GM23248 (cell line): ENCODE measurements at regions not wholly inside any gene's neighbourhood (a gene's known extent, or its start where the extent isn't known, plus 50 kb on each side); places are given as distances from the start of the nearest gene placed in this dataset.

Experiments
- DNase-seq: peaks from one replicate; pipeline ENCODE4 v3.0.0-alpha.2; 2015
- H2AFZ ChIP-seq: fragments of 200-600 bp; sonication (generic); 2 replicates; pipeline ENCODE4 v1.6.1; 2016; ENCODE audit warnings: antibody characterized with exemption
- H3F3A ChIP-seq: fragments of 200-600 bp; sonication (generic); 2 replicates; pipeline ENCODE4 v1.6.1; 2016; ENCODE audit warnings: mild to moderate bottlenecking, antibody characterized with exemption, mixed run types; ENCODE audit not compliant: insufficient read depth
- H3K27ac ChIP-seq: fragments of 200-600 bp; sonication (generic); 2 replicates; pipeline ENCODE4 v1.5.1; 2016; ENCODE audit warnings: mild to moderate bottlenecking
- H3K27me3 ChIP-seq: fragments of 200-600 bp; sonication (generic); replicated peaks from 2 replicates; pipeline ENCODE4 v1.6.1; 2016; ENCODE audit warnings: mild to moderate bottlenecking; ENCODE audit not compliant: insufficient read depth
- H3K36me3 ChIP-seq: fragments of 200-600 bp; sonication (generic); 2 replicates; pipeline ENCODE4 v1.6.1; 2016; ENCODE audit warnings: low read depth, mild to moderate bottlenecking
- H3K4me1 ChIP-seq: fragments of 200-600 bp; sonication (generic); 2 replicates; pipeline ENCODE4 v1.6.1; 2016; ENCODE audit warnings: mild to moderate bottlenecking; ENCODE audit not compliant: insufficient read depth
- H3K4me2 ChIP-seq: fragments of 200-600 bp; sonication (generic); one replicate; pipeline ENCODE4 v1.6.1; 2016; ENCODE audit warnings: mild to moderate bottlenecking; ENCODE audit not compliant: unreplicated experiment
- H3K4me3 ChIP-seq: fragments of 200-600 bp; sonication (generic); 2 replicates; pipeline ENCODE4 v1.5.1; 2016; ENCODE audit warnings: mild to moderate bottlenecking
- H3K79me2 ChIP-seq: fragments of 200-600 bp; sonication (generic); 2 replicates; pipeline ENCODE4 v1.6.1; 2016; ENCODE audit warnings: mild to moderate bottlenecking; ENCODE audit not compliant: insufficient read depth
- H3K9ac ChIP-seq: fragments of 200-600 bp; sonication (generic); 2 replicates; pipeline ENCODE4 v1.6.1; 2016; ENCODE audit warnings: mild to moderate bottlenecking
- H3K9me2 ChIP-seq: fragments of 200-600 bp; sonication (generic); 2 replicates; pipeline ENCODE4 v1.6.1; 2016; ENCODE audit warnings: mixed run types, mild to moderate bottlenecking, moderate library complexity; ENCODE audit not compliant: insufficient read depth
- H3K9me3 ChIP-seq: fragments of 200-600 bp; sonication (generic); one replicate; pipeline ENCODE4 v1.6.1; 2017; ENCODE audit warnings: low read depth
- H4K20me1 ChIP-seq: fragments of 200-600 bp; sonication (generic); 2 replicates; pipeline ENCODE4 v1.6.0; 2016; ENCODE audit not compliant: insufficient read depth
- EZH2 ChIP-seq: fragments of 200-600 bp; sonication (generic); IDR thresholded peaks from 2 replicates; pipeline ENCODE4 v1.6.1; 2018; ENCODE audit warnings: antibody characterized with exemption, mild to moderate bottlenecking; ENCODE audit not compliant: insufficient read depth, poor library complexity, severe bottlenecking
- EZH2phosphoT487 ChIP-seq: fragments of 200-600 bp; sonication (generic); IDR thresholded peaks from 2 replicates; pipeline ENCODE4 v1.6.1; 2018; ENCODE audit warnings: antibody characterized with exemption, moderate library complexity, mild to moderate bottlenecking, low read depth; ENCODE audit not compliant: insufficient read depth
- WGBS, 2 experiments: methylation state at CpG; one replicate each; pipeline ENCODE4 v1.1.6; 2015 to 2017; ENCODE audit warnings: low lambda C conversion rate in 2 of 2, low coverage in 1 of 2; ENCODE audit errors: missing lambda C conversion rate in 2 of 2; 5-methylcytosine and 5-hydroxymethylcytosine counted together
- in situ Hi-C: fragments of 300-500 bp; cut with MboI; formaldehyde crosslinking; loops from 2 replicates; pipeline ENCODE4 v1.15.0; 2020

- TF ChIP-seq EZH2 (no peak), EZH2phosphoT487 (no peak)
- Histone ChIP-seq H3K36me3 (no peaks in the 10 kb centered on the region), H3K4me1 (peaks cover 27% of the 10 kb centered on the region), H3F3A (peaks cover 24% of the 10 kb centered on the region), H3K9ac (no peak overlapping the region), H2AFZ (no peak overlapping the region), H3K4me2 (no peak overlapping the region), H3K79me2 (no peaks in the 10 kb centered on the region), H3K4me3 (no peak overlapping the region), H3K9me3 (no peaks in the 10 kb centered on the region), H3K27ac (no peak overlapping the region), H4K20me1 (no peaks in the 10 kb centered on the region), H3K27me3 (no peaks in the 10 kb centered on the region), H3K9me2 (no peaks in the 10 kb centered on the region)
- no peak for DNase-seq
- in situ Hi-C loops, result loop anchor here (10.0 kb wide), 1 partner anchor 112 kb away; no protein-coding TSS in a partner anchor
- WGBS, 2 experiments, result 95 to 96% methylated on average over 3 of the region's 3 CpGs
Observed at GRCh38 chr2:234256516-234256915, 206.0 kb downstream of the SPP2 start.

DNA sequence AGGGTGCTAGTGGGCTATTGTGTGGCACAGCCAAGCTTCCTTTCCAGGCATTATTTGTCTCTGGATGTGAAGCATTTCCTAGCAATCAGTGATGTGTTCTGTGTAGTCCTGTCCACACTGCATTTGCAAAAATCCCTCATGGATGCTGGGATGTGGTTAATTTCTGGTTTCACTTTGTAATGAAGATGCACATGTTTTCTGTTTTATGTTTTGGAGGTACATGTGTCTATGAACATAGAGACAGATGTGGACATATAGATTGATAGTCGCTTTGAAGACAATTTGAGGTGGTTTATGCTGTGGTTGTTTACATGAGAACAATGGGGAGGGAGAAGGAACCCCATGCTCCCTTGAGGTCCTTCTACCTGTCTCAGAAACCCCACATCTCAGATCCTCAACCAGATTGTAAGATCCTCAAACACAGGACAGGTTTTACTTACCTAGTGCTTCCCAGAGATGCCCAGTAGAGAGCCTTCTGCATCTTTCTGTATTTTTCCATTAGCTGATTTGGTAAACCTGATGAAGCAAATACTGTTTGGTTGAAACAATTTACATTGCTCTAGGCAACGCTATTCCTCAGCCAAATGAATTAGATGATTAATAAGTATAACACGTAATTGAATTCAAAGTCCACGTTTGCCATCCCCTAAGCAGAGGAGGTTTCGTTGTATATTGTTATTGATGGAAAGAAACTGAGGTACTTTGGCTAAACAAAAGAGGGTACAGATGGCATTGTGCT, 204.4 kb downstream of the SPP2 start:
- Histone ChIP-seq H3K9me2 (no peaks in the 10 kb centered on the region), H3K4me3 (no peak overlapping the region), H3K9ac (no peak overlapping the region), H2AFZ (no peak overlapping the region), H3K27ac (no peak overlapping the region), H3K4me1 (peaks cover 43% of the 10 kb centered on the region), H3K36me3 (no peaks in the 10 kb centered on the region), H4K20me1 (no peaks in the 10 kb centered on the region), H3K9me3 (no peaks in the 10 kb centered on the region), H3K79me2 (no peaks in the 10 kb centered on the region), H3K27me3 (no peaks in the 10 kb centered on the region), H3F3A (peaks cover 40% of the 10 kb centered on the region), H3K4me2 (no peak overlapping the region)
- TF ChIP-seq EZH2, result no peak
- TF ChIP-seq EZH2phosphoT487, result no peak
- DNase-seq, result peak; percentile 65
- WGBS, 2 experiments, result 53 to 67% methylated on average over 5 of the region's 5 CpGs
- in situ Hi-C loops, result loop anchor here (10.0 kb wide), 1 partner anchor 110 kb away; no protein-coding TSS in a partner anchor

GRCh38 chr2:234252772-234253171, 202.3 kb downstream of the SPP2 start:
- Histone ChIP-seq H4K20me1 (no peaks in the 10 kb centered on the region), H3K9me3 (no peaks in the 10 kb centered on the region), H3K9me2 (no peaks in the 10 kb centered on the region), H3K79me2 (no peaks in the 10 kb centered on the region), H3K27me3 (no peaks in the 10 kb centered on the region), H3K36me3 (no peaks in the 10 kb centered on the region), H3K9ac (no peak overlapping the region), H2AFZ (no peak overlapping the region), H3K4me1 (peaks cover 39% of the 10 kb centered on the region), H3K4me2 (no peak overlapping the region), H3K27ac (no peak overlapping the region), H3K4me3 (no peak overlapping the region), H3F3A (peaks cover 35% of the 10 kb centered on the region)
- 70 to 75% methylated on average over 7 of the region's 7 CpGs for WGBS, 2 experiments
- DNase-seq, result no peak
- no peak for TF ChIP-seq EZH2phosphoT487
- no peak for TF ChIP-seq EZH2
- in situ Hi-C loops, result loop anchor here (10.0 kb wide), 1 partner anchor 108 kb away; no protein-coding TSS in a partner anchor

DNA sequence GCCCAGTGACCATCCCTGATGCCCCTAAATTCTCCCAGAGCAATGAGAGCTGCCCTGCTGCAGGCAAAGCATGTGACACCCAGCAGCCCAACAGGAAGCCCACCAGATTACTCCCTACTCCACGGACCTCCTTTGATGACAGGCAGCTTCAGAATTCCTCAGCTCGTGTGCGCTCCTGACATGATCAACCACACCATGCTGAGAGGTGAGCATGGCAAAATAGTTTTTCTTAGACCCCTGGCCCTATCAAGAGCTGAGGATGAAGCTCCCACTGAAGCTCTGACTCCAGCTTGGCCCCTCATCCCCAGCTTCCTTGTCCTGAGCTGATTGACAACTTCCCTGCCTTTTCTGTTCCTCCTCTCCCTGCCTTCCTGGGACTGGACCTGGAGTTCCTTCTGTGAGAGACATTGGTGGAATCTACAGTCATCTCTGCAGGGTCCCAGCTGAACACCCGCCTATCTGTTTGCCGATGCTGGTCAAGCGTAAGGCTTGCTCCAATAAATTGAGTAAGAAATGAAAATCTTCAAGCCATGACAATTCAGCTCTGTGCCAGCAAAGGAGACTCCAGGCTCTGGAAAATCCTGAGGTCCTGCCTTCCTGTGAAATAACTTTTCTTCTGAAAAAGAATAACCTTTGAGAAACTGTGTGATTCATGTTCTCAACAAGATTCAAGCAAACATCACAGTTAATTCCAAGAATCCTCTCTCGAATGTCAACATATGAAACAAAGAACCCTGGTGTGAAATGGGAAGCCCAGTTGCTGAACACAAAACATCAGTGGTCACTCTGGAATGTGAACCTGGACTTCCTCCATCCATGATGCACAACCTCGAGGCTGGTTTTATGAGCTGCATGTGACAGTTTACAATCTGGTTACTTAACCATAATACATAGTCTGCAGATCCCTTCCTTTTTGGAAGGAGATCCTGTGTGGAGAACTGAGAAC, 201.1 kb downstream of the SPP2 start:
- Histone ChIP-seq H3K79me2 (no peaks in the 10 kb centered on the region), H3K4me1 (peaks cover 36% of the 10 kb centered on the region), H3K4me3 (peak overlapping the region; percentile 34), H3K4me2 (peak overlapping the region; percentile 74), H3K36me3 (no peaks in the 10 kb centered on the region), H3F3A (peaks cover 30% of the 10 kb centered on the region), H3K27me3 (no peaks in the 10 kb centered on the region), H3K27ac (peak overlapping the region; percentile 90), H3K9ac (peak overlapping the region; percentile 71), H2AFZ (no peak overlapping the region), H3K9me3 (no peaks in the 10 kb centered on the region), H3K9me2 (no peaks in the 10 kb centered on the region), H4K20me1 (no peaks in the 10 kb centered on the region)
- TF ChIP-seq EZH2phosphoT487 (0 out of 2 replicates have a peak, but pooled peaks have one; percentile 74), EZH2 (no peak)
- DNase-seq, result peak; percentile 96
- 25 to 28% methylated on average over 8 of the region's 8 CpGs for WGBS, 2 experiments
- in situ Hi-C loops, result loop anchor here (10.0 kb wide), 1 partner anchor 107 kb away; no protein-coding TSS in a partner anchor
